Kidney (tissue), 13 donors: ENCODE measurements at regions not wholly inside any gene's neighbourhood (a gene's known extent, or its start where the extent isn't known, plus 50 kb on each side); places are given as distances from the start of the nearest gene placed in this dataset.
A peak's percentile ranks its signal among the peaks of the same experiment; 100 is the strongest.

Experiments
- DNase-seq, 5 donors: peaks; one replicate each; pipeline ENCODE4 v3.0.0-alpha.2; 2013 to 2020
- FAIRE-seq: peaks from 2 replicates; lab custom pipeline; 2012; peaks lifted over from hg19 to GRCh38; lab: Jason Lieb, UNC
- H3K27ac ChIP-seq, 2 donors: one replicate each; pipeline ENCODE4 v1.7.0; 2013; ENCODE audit warnings: low read depth in 2 of 2, low read length in 2 of 2, inconsistent platforms in 1 of 2
- H3K27me3 ChIP-seq: one replicate; pipeline ENCODE4 v1.7.1; 2013; ENCODE audit warnings: low read length, inconsistent platforms; ENCODE audit not compliant: control insufficient read depth, insufficient read depth
- H3K36me3 ChIP-seq, 3 donors: one replicate each; pipeline versions ENCODE4 v1.7.0 to v1.7.1; 2013; ENCODE audit warnings: low read length in 3 of 3, control low read depth in 1 of 3, inconsistent platforms in 1 of 3; ENCODE audit not compliant: insufficient read depth in 3 of 3, control insufficient read depth in 2 of 3
- H3K4me1 ChIP-seq, 3 donors: one replicate each; pipeline versions ENCODE4 v1.7.0 to v1.7.1; 2013; ENCODE audit warnings: low read length in 3 of 3, inconsistent platforms in 1 of 3, low read depth in 1 of 3; ENCODE audit not compliant: control insufficient read depth in 2 of 3, insufficient read depth in 2 of 3
- H3K4me3 ChIP-seq, 3 donors: one replicate each; pipeline versions ENCODE4 v1.7.0 to v1.8.1; 2013; ENCODE audit warnings: low read length in 3 of 3, control low read depth in 1 of 3, inconsistent platforms in 1 of 3
- H3K9ac ChIP-seq, 3 donors: one replicate each; pipeline versions ENCODE4 v1.7.0 to v1.7.1; 2013; ENCODE audit warnings: low read length in 3 of 3, control low read depth in 1 of 3, inconsistent platforms in 1 of 3
- H3K9me3 ChIP-seq, 3 donors: one replicate each; pipeline versions ENCODE4 v1.7.0 to v1.7.1; 2013; ENCODE audit warnings: low read length in 3 of 3, control low read depth in 1 of 3, inconsistent platforms in 1 of 3; ENCODE audit not compliant: control insufficient read depth in 2 of 3, insufficient read depth in 1 of 3
- CTCF ChIP-seq: IDR thresholded peaks from 3 replicates; pipeline ENCODE4 v1.5.1; 2012; ENCODE audit warnings: mild to moderate bottlenecking, moderate library complexity, borderline replicate concordance; ENCODE audit not compliant: insufficient read depth; ENCODE audit errors: extremely low read depth
- intact Hi-C: fragments of 100-400 bp; cut with DNase I; formaldehyde crosslinking; loops from one replicate; pipeline ENCODE4 v1.11.1; 2022
- donor health status: control.
- donor health status: control.
- donor health status: control.
- donor health status: control.
- donor health status: control.
- donor health status: DM: yes; HTN: yes; CAD: no.
- donor health status: Normal renal cell carcinoma (clear cell type).

- TF ChIP-seq CTCF = no peak
- Histone ChIP-seq H3K4me1 (no peaks in the 10 kb centered on the region), H3K27ac (no peak overlapping the region), H3K36me3 (no peaks in the 10 kb centered on the region), H3K9me3 (no peaks in the 10 kb centered on the region), H3K27me3 (no peaks in the 10 kb centered on the region), H3K9ac (no peak overlapping the region), H3K4me3 (no peak overlapping the region)
- FAIRE-seq = no peak
- no peak for DNase-seq
- intact Hi-C loops = no loop called here
Observed at GRCh38 chr2:41475959-41476358, 571.9 kb upstream of the PKDCC start.

GRCh38 chr2:41482659-41483058 is 565.2 kb upstream of the PKDCC start:
- no peak for TF ChIP-seq CTCF
- Histone ChIP-seq H3K36me3 (no peaks in the 10 kb centered on the region), H3K9ac (no peak overlapping the region), H3K4me3 (no peak overlapping the region), H3K9me3 (no peaks in the 10 kb centered on the region), H3K27ac (no peak overlapping the region), H3K27me3 (no peaks in the 10 kb centered on the region), H3K4me1 (no peaks in the 10 kb centered on the region)
- FAIRE-seq (no peak), DNase-seq (peak in 1 of 5 donors; percentile 38)
- intact Hi-C loops = no loop called here

GRCh38 chr2:41483226-41483625 is 564.6 kb upstream of the PKDCC start:
- no peaks in the 10 kb centered on the region for H3K9me3 ChIP-seq
- no peaks in the 10 kb centered on the region for H3K4me1 ChIP-seq
- H3K27me3 ChIP-seq = no peaks in the 10 kb centered on the region
- intact Hi-C loops = no loop called here
- H3K9ac ChIP-seq = no peak overlapping the region
- FAIRE-seq (no peak), DNase-seq (no peak)
- no peak overlapping the region for H3K27ac ChIP-seq
- no peak for TF ChIP-seq CTCF
- no peak overlapping the region for H3K4me3 ChIP-seq
- H3K36me3 ChIP-seq = no peaks in the 10 kb centered on the region

- no peak for TF ChIP-seq CTCF
- DNase-seq (peak in 1 of 5 donors; percentile 44), FAIRE-seq (no peak)
- intact Hi-C loops = no loop called here
- H3K4me3 ChIP-seq = no peak overlapping the region
- H3K27me3 ChIP-seq = no peaks in the 10 kb centered on the region
- no peaks in the 10 kb centered on the region for H3K36me3 ChIP-seq
- H3K9me3 ChIP-seq = no peaks in the 10 kb centered on the region
- no peaks in the 10 kb centered on the region for H3K4me1 ChIP-seq
- H3K27ac ChIP-seq = no peak overlapping the region
- no peak overlapping the region for H3K9ac ChIP-seq
Observed at GRCh38 chr2:41483982-41484857, 563.6 kb upstream of the PKDCC start.
